SK-N-SH (cell line): ENCODE measurements at regions not wholly inside any gene's neighbourhood (a gene's known extent, or its start where the extent isn't known, plus 50 kb on each side); places are given as distances from the start of the nearest gene placed in this dataset.

Experiments
- CHD2 ChIP-seq: fragments of 150-350 bp; IDR thresholded peaks from 2 replicates; pipeline ENCODE4 v1.6.1; 2018; ENCODE audit warnings: low read length; ENCODE audit not compliant: partially characterized antibody
- CTCF ChIP-seq: fragments of 200-600 bp; sonication (generic); IDR thresholded peaks from 2 replicates; pipeline ENCODE4 v1.6.1; 2017; ENCODE audit warnings: antibody characterized with exemption, mild to moderate bottlenecking, moderate library complexity
- FOSL2 ChIP-seq: IDR thresholded peaks from 2 replicates; pipeline ENCODE4 v1.4.0; 2012; ENCODE audit warnings: low read depth, mild to moderate bottlenecking, moderate library complexity, borderline replicate concordance
- GABPA ChIP-seq: IDR thresholded peaks from 2 replicates; pipeline ENCODE4 v1.4.0; 2012; ENCODE audit warnings: low read depth, mild to moderate bottlenecking
- POLR2AphosphoS5 ChIP-seq: IDR thresholded peaks from 2 replicates; pipeline ENCODE4 v1.6.1; 2012; ENCODE audit warnings: low read depth, low read length
- REST ChIP-seq: IDR thresholded peaks from 2 replicates; pipeline ENCODE4 v1.6.1; 2012; ENCODE audit warnings: mild to moderate bottlenecking, low read depth, low read length, moderate library complexity
- SMC3 ChIP-seq: IDR thresholded peaks from 2 replicates; pipeline ENCODE4 v1.6.1; 2012; ENCODE audit warnings: low read depth, low read length, improper control_type of control experiment

GRCh38 chr1:194950584-194950983, 1657.7 kb downstream of the KCNT2 start:
- TF ChIP-seq CTCF (no peak), SMC3 (no peak), GABPA (no peak), POLR2AphosphoS5 (no peak), REST (no peak), FOSL2 (no peak), CHD2 (no peak)
